Endothelial cell of umbilical vein (primary cell): ENCODE measurements at regions not wholly inside any gene's neighbourhood (a gene's known extent, or its start where the extent isn't known, plus 50 kb on each side); places are given as distances from the start of the nearest gene placed in this dataset.

ENCODE experiments used
- CTCF ChIP-seq, 2 donors: IDR thresholded peaks; 1 replicate in 1 of 2; 2 replicates in 1 of 2; pipeline ENCODE4 v1.5.1; 2011; ENCODE audit warnings: low read length in 2 of 2, mild to moderate bottlenecking in 2 of 2, moderate library complexity in 2 of 2, control low read depth in 1 of 2, inconsistent platforms in 1 of 2, low read depth in 1 of 2; ENCODE audit not compliant: insufficient read depth in 1 of 2; ENCODE audit errors: extremely low read depth in 1 of 2
- EZH2 ChIP-seq: IDR thresholded peaks from 2 replicates; pipeline ENCODE4 v1.6.1; 2012; ENCODE audit warnings: borderline replicate concordance, low read depth, mild to moderate bottlenecking, moderate library complexity, low read length, inconsistent platforms; ENCODE audit not compliant: severe bottlenecking
- JUN ChIP-seq: IDR thresholded peaks from 2 replicates; pipeline ENCODE4 v1.6.1; 2011; ENCODE audit warnings: borderline replicate concordance, low read depth; ENCODE audit not compliant: insufficient read length, insufficient read depth
- POLR2AphosphoS5 ChIP-seq: IDR thresholded peaks from 2 replicates; pipeline ENCODE4 v1.6.1; 2012; ENCODE audit warnings: low read depth, mild to moderate bottlenecking, control low read depth, low read length, moderate library complexity; ENCODE audit not compliant: insufficient read depth

- TF ChIP-seq CTCF (IDR thresholded peaks at IDR 0.05; ENCODE audit: extremely low read depth in 1 of 2, insufficient read depth in 1 of 2, low read depth in 1 of 2, low read length in 2 of 2) (no peak), POLR2AphosphoS5 (no peak), JUN (no peak), EZH2 (no peak)
Observed at GRCh38 chr22:49543876-49544275, 283.8 kb downstream of the BRD1 start.
